MM.1S (cell line): ENCODE measurements at regions not wholly inside any gene's neighbourhood (a gene's known extent, or its start where the extent isn't known, plus 50 kb on each side); places are given as distances from the start of the nearest gene placed in this dataset.

Experiments
- DNase-seq: peaks from one replicate; pipeline ENCODE4 v3.0.0-alpha.2; 2015
- H2AFZ ChIP-seq: fragments of 300-600 bp; sonication (generic); 2 replicates; pipeline ENCODE4 v1.6.0; 2016; ENCODE audit warnings: antibody characterized with exemption, low read length
- H3F3A ChIP-seq: fragments of 300-600 bp; sonication (generic); 2 replicates; pipeline ENCODE4 v1.6.1; 2016; ENCODE audit warnings: mild to moderate bottlenecking, antibody characterized with exemption, low read length, moderate library complexity, mixed read lengths; ENCODE audit not compliant: insufficient read depth
- H3K27ac ChIP-seq: fragments of 300-600 bp; sonication (generic); 2 replicates; pipeline ENCODE4 v1.5.1; 2016; ENCODE audit warnings: mild to moderate bottlenecking, low read length
- H3K27me3 ChIP-seq: fragments of 300-600 bp; sonication (generic); replicated peaks from 2 replicates; pipeline ENCODE4 v1.6.0; 2016; ENCODE audit warnings: low read length; ENCODE audit not compliant: insufficient read depth
- H3K36me3 ChIP-seq: fragments of 300-600 bp; sonication (generic); replicated peaks from 2 replicates; pipeline ENCODE4 v1.6.1; 2016; ENCODE audit warnings: mild to moderate bottlenecking, low read length, mixed read lengths; ENCODE audit not compliant: insufficient read depth
- H3K4me1 ChIP-seq: fragments of 300-600 bp; sonication (generic); 2 replicates; pipeline ENCODE4 v1.6.1; 2016; ENCODE audit warnings: low read length, mixed read lengths
- H3K4me2 ChIP-seq: fragments of 300-600 bp; sonication (generic); 2 replicates; pipeline ENCODE4 v1.6.0; 2016; ENCODE audit warnings: low read depth, low read length
- H3K4me3 ChIP-seq: fragments of 300-600 bp; sonication (generic); 2 replicates; pipeline ENCODE4 v1.5.1; 2016; ENCODE audit warnings: low read length, mixed read lengths
- H3K79me2 ChIP-seq: fragments of 300-600 bp; sonication (generic); 2 replicates; pipeline ENCODE4 v1.6.1; 2016; ENCODE audit warnings: mixed run types, low read length, mixed read lengths
- H3K9ac ChIP-seq: fragments of 300-600 bp; sonication (generic); 2 replicates; pipeline ENCODE4 v1.6.1; 2016; ENCODE audit warnings: low read length, mixed read lengths
- H3K9me2 ChIP-seq: fragments of 300-600 bp; sonication (generic); replicated peaks from 2 replicates; pipeline ENCODE4 v1.6.1; 2016; ENCODE audit warnings: mild to moderate bottlenecking, low read length, mixed read lengths; ENCODE audit not compliant: insufficient read depth
- H3K9me3 ChIP-seq: fragments of 300-600 bp; sonication (generic); replicated peaks from 2 replicates; pipeline ENCODE4 v1.6.1; 2016; ENCODE audit warnings: mild to moderate bottlenecking, low read length, mixed read lengths; ENCODE audit not compliant: insufficient read depth
- H4K20me1 ChIP-seq: fragments of 300-600 bp; sonication (generic); 2 replicates; pipeline ENCODE4 v1.6.1; 2016; ENCODE audit warnings: mild to moderate bottlenecking, low read length, moderate library complexity, mixed read lengths; ENCODE audit not compliant: insufficient read depth
- CTCF ChIP-seq: fragments of 300-600 bp; sonication (generic); IDR thresholded peaks from 2 replicates; pipeline ENCODE4 v1.5.1; 2016; ENCODE audit warnings: antibody characterized with exemption, low read length, mixed read lengths
- EZH2 ChIP-seq: fragments of 300-600 bp; sonication (generic); optimal IDR thresholded peaks from 2 replicates; pipeline ENCODE3; 2017; ENCODE audit warnings: low read depth, mild to moderate bottlenecking, antibody characterized with exemption, low read length, mixed read lengths
- EZH2phosphoT487 ChIP-seq: fragments of 300-600 bp; sonication (generic); IDR thresholded peaks from 2 replicates; pipeline ENCODE4 v1.6.1; 2018; ENCODE audit warnings: antibody characterized with exemption, low read length

- Histone ChIP-seq H3K9ac (no peak overlapping the region), H3K79me2 (no peaks in the 10 kb centered on the region), H3K27me3 (no peaks in the 10 kb centered on the region), H3K9me3 (no peaks in the 10 kb centered on the region), H3K4me3 (no peak overlapping the region), H3K36me3 (no peaks in the 10 kb centered on the region), H3K9me2 (no peaks in the 10 kb centered on the region), H3K27ac (no peak overlapping the region), H2AFZ (no peak overlapping the region), H3F3A (no peaks in the 10 kb centered on the region), H4K20me1 (no peaks in the 10 kb centered on the region), H3K4me1 (no peaks in the 10 kb centered on the region), H3K4me2 (no peak overlapping the region)
- no peak for TF ChIP-seq EZH2
- TF ChIP-seq EZH2phosphoT487 = no peak
- TF ChIP-seq CTCF = no peak
- no peak for DNase-seq
Observed at GRCh38 chr10:33760056-33760943, 425.8 kb upstream of the NRP1 start.

- H3K4me2 ChIP-seq = no peak overlapping the region
- no peaks in the 10 kb centered on the region for H3F3A ChIP-seq
- H3K36me3 ChIP-seq = no peaks in the 10 kb centered on the region
- H3K79me2 ChIP-seq = no peaks in the 10 kb centered on the region
- no peak overlapping the region for H2AFZ ChIP-seq
- H3K9ac ChIP-seq = no peak overlapping the region
- no peak overlapping the region for H3K27ac ChIP-seq
- TF ChIP-seq CTCF = no peak
- TF ChIP-seq EZH2phosphoT487 = no peak
- TF ChIP-seq EZH2 = no peak
- H3K27me3 ChIP-seq = no peaks in the 10 kb centered on the region
- DNase-seq = no peak
- H3K4me1 ChIP-seq = no peaks in the 10 kb centered on the region
- no peaks in the 10 kb centered on the region for H3K9me2 ChIP-seq
- H4K20me1 ChIP-seq = no peaks in the 10 kb centered on the region
- no peak overlapping the region for H3K4me3 ChIP-seq
- H3K9me3 ChIP-seq = no peaks in the 10 kb centered on the region
Observed at GRCh38 chr10:33759191-33759590, 424.7 kb upstream of the NRP1 start.

- Histone ChIP-seq H3K79me2 (no peaks in the 10 kb centered on the region), H3K4me1 (no peaks in the 10 kb centered on the region), H3K4me2 (no peak overlapping the region), H3K9me2 (no peaks in the 10 kb centered on the region), H3K4me3 (no peak overlapping the region), H3K27me3 (no peaks in the 10 kb centered on the region), H3K9ac (no peak overlapping the region), H4K20me1 (no peaks in the 10 kb centered on the region), H3K27ac (no peak overlapping the region), H3K9me3 (no peaks in the 10 kb centered on the region), H3K36me3 (no peaks in the 10 kb centered on the region), H3F3A (no peaks in the 10 kb centered on the region), H2AFZ (no peak overlapping the region)
- no peak for DNase-seq
- TF ChIP-seq CTCF (no peak), EZH2 (no peak), EZH2phosphoT487 (no peak)
Observed at GRCh38 chr10:33758299-33758698, 423.8 kb upstream of the NRP1 start.
